ENCODE measurements at regions not wholly inside any gene's neighbourhood (a gene's known extent, or its start where the extent isn't known, plus 50 kb on each side); places are given as distances from the start of the nearest gene placed in this dataset.

GRCh38 chr3:15982667-15983196, 185.0 kb upstream of the ANKRD28 start:
- TF ChIP-seq CTCF (IDR thresholded peaks at IDR 0.05), result no peak
- TF ChIP-seq ZFX (IDR thresholded peaks at IDR 0.05; ENCODE audit: borderline replicate concordance), result no peak

Data from 22Rv1 (cell line).